SK-N-SH treated with all-trans-retinoic acid at 6 μM for 48 hours (cell line): ENCODE measurements at regions not wholly inside any gene's neighbourhood (a gene's known extent, or its start where the extent isn't known, plus 50 kb on each side); places are given as distances from the start of the nearest gene placed in this dataset.

Experiments
- ESRRG ChIP-seq: fragments of 250-450 bp; sonication (Bioruptor Pico); IDR thresholded peaks from 2 replicates; pipeline ENCODE4 v1.6.1; 2021; ENCODE audit warnings: mild to moderate bottlenecking
- OSR1 ChIP-seq: fragments of 250-450 bp; sonication (Bioruptor Pico); IDR thresholded peaks from 2 replicates; pipeline ENCODE4 v1.8.0; 2022; ENCODE audit warnings: moderate library complexity, mild to moderate bottlenecking, inconsistent platforms
- PATZ1 ChIP-seq: fragments of 250-450 bp; sonication (Bioruptor Pico); IDR thresholded peaks from 2 replicates; pipeline ENCODE4 v1.8.0; 2020; ENCODE audit warnings: mild to moderate bottlenecking, moderate library complexity, borderline replicate concordance
- RARB ChIP-seq: fragments of 250-450 bp; sonication (Bioruptor Pico); IDR thresholded peaks from 2 replicates; pipeline ENCODE4 v1.8.0; 2021; ENCODE audit warnings: mild to moderate bottlenecking, moderate library complexity
- ZC3H10 ChIP-seq: fragments of 250-450 bp; sonication (Bioruptor Pico); IDR thresholded peaks from 2 replicates; pipeline ENCODE4 v1.5.1; 2021; ENCODE audit warnings: mild to moderate bottlenecking, moderate library complexity
- ZFP30 ChIP-seq: fragments of 450-650 bp; formaldehyde crosslinking; IDR thresholded peaks from 2 replicates; pipeline ENCODE4 v1.5.0; 2022; ENCODE audit warnings: mild to moderate bottlenecking, moderate library complexity

GRCh38 chr12:91406920-91407341 is 224.3 kb upstream of the DCN start:
- TF ChIP-seq PATZ1 (CRISPR knock-in tag) = no peak
- no peak for TF ChIP-seq ZC3H10 (CRISPR knock-in tag)
- no peak for TF ChIP-seq ESRRG
- no peak for TF ChIP-seq ZFP30 (CRISPR knock-in tag)
- no peak for TF ChIP-seq OSR1 (CRISPR knock-in tag)
- no peak for TF ChIP-seq RARB (CRISPR knock-in tag)
